Panc1 (cell line): ENCODE measurements at regions not wholly inside any gene's neighbourhood (a gene's known extent, or its start where the extent isn't known, plus 50 kb on each side); places are given as distances from the start of the nearest gene placed in this dataset.

Experiments used
- POLR2AphosphoS5 ChIP-seq: IDR thresholded peaks from 2 replicates; pipeline ENCODE4 v1.6.1; 2012; ENCODE audit warnings: mild to moderate bottlenecking, low read depth, low read length, moderate library complexity
- SIN3A ChIP-seq: IDR thresholded peaks from 2 replicates; pipeline ENCODE4 v1.6.1; 2012; ENCODE audit warnings: low read depth, mild to moderate bottlenecking, low read length, moderate library complexity, borderline replicate concordance; ENCODE audit not compliant: insufficient read depth
- TF ChIP-seq, protein P1 (sequence below): fragments of 450-650 bp; IDR thresholded peaks from 2 replicates; pipeline ENCODE4 v1.5.1; 2017; ENCODE audit warnings: mild to moderate bottlenecking
- TF ChIP-seq, protein P2 (sequence below), 2 experiments: IDR thresholded peaks; 2 replicates each; pipeline ENCODE4 v1.6.1; 2011 to 2012; ENCODE audit warnings: low read depth in 2 of 2, control low read depth in 1 of 2, low read length in 1 of 2, mild to moderate bottlenecking in 1 of 2, moderate library complexity in 1 of 2; ENCODE audit not compliant: insufficient read depth in 1 of 2

DNA sequence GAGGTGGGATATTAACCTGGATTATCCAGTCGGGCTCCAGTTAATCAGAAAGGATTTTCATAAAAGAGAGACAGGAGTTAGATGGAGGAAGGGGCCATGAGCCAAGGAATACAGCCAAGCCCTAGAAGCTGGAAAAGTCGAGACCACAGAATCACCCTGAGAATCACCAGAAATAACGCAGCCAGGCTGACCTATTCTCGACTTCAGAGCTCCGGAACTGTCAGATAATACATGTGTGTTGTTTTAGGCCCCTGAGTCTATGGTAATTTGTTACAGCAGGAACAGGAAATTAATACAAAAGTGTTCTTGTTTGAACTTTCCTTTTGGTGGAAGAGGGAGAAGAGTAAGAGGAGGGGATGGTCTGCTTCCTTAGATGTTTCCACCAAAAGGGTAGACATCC, 208.1 kb downstream of the JCAD start:
- TF ChIP-seq, protein P1, sequence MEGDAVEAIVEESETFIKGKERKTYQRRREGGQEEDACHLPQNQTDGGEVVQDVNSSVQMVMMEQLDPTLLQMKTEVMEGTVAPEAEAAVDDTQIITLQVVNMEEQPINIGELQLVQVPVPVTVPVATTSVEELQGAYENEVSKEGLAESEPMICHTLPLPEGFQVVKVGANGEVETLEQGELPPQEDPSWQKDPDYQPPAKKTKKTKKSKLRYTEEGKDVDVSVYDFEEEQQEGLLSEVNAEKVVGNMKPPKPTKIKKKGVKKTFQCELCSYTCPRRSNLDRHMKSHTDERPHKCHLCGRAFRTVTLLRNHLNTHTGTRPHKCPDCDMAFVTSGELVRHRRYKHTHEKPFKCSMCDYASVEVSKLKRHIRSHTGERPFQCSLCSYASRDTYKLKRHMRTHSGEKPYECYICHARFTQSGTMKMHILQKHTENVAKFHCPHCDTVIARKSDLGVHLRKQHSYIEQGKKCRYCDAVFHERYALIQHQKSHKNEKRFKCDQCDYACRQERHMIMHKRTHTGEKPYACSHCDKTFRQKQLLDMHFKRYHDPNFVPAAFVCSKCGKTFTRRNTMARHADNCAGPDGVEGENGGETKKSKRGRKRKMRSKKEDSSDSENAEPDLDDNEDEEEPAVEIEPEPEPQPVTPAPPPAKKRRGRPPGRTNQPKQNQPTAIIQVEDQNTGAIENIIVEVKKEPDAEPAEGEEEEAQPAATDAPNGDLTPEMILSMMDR, result no peak
- TF ChIP-seq POLR2AphosphoS5, result no peak
- TF ChIP-seq, protein P2, sequence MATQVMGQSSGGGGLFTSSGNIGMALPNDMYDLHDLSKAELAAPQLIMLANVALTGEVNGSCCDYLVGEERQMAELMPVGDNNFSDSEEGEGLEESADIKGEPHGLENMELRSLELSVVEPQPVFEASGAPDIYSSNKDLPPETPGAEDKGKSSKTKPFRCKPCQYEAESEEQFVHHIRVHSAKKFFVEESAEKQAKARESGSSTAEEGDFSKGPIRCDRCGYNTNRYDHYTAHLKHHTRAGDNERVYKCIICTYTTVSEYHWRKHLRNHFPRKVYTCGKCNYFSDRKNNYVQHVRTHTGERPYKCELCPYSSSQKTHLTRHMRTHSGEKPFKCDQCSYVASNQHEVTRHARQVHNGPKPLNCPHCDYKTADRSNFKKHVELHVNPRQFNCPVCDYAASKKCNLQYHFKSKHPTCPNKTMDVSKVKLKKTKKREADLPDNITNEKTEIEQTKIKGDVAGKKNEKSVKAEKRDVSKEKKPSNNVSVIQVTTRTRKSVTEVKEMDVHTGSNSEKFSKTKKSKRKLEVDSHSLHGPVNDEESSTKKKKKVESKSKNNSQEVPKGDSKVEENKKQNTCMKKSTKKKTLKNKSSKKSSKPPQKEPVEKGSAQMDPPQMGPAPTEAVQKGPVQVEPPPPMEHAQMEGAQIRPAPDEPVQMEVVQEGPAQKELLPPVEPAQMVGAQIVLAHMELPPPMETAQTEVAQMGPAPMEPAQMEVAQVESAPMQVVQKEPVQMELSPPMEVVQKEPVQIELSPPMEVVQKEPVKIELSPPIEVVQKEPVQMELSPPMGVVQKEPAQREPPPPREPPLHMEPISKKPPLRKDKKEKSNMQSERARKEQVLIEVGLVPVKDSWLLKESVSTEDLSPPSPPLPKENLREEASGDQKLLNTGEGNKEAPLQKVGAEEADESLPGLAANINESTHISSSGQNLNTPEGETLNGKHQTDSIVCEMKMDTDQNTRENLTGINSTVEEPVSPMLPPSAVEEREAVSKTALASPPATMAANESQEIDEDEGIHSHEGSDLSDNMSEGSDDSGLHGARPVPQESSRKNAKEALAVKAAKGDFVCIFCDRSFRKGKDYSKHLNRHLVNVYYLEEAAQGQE (IDR thresholded peaks at IDR 0.05; ENCODE audit: insufficient read depth in 1 of 2, low read depth in 2 of 2, low read length in 1 of 2), result no peak
- no peak for TF ChIP-seq SIN3A
